GM21576 (cell line): ENCODE measurements at regions not wholly inside any gene's neighbourhood (a gene's known extent, or its start where the extent isn't known, plus 50 kb on each side); places are given as distances from the start of the nearest gene placed in this dataset.

Experiments used
- ATAC-seq: cut with Tn5 transposase; IDR thresholded peaks from one replicate; pipeline ENCODE4 v1.9.1; 2021; ENCODE audit warnings: mild to moderate bottlenecking, moderate library complexity; ENCODE audit not compliant: unreplicated experiment

- no peak for ATAC-seq
Measured at GRCh38 chr2:204225671-204226073, 289.1 kb downstream of the ICOS start.

DNA sequence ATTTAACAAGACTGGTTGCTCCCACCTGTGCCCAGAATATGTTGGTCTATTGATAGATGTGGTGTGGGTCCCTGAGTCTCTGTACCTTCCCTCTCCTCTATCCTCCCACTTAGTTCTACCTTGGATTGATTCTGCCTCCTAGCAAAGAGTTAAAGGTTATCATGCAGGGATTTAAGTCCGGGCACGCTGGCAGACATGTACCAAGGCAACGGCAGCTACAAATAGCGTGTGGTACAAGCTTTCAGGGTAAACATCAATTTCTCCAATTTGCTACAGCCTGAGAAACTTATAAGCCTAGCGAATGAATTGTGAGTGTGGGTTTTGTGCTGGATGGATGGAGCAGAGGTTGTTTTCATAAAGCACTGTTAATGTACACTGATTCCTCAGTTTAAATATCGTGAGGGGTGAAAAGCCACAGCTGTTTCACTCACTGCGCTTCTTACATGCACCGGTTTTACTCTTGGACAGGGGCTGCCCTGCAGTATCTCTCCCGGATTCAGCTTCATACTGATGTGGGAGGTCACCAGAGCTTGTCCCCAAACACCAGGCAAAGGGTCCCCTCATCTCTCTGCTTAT is 289.8 kb downstream of the ICOS start:
- no peak for ATAC-seq

GRCh38 chr2:204228169-204228886 is 291.8 kb downstream of the ICOS start:
- ATAC-seq, result no peak

DNA sequence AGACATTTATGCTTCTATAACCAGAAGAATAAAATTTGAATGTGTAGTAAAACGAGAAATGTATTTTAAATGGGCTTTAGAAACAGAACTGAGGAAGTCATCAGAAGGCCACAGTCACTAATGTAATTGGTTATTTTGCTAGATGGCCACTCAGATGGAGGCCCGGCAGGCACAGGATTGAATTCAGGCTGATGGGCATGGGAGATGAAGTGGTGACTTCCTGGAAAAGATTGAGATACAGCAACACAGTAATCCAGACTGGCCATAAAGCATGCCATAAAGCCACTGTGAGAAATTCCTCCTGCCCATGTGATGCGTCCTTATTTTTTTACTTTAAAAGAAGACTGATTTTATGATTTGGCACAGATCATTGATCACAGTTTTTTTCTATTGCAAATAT is 297.7 kb downstream of the ICOS start:
- ATAC-seq, result no peak

- ATAC-seq, result no peak
Measured at GRCh38 chr2:204234879-204235278, 298.3 kb downstream of the ICOS start.

DNA sequence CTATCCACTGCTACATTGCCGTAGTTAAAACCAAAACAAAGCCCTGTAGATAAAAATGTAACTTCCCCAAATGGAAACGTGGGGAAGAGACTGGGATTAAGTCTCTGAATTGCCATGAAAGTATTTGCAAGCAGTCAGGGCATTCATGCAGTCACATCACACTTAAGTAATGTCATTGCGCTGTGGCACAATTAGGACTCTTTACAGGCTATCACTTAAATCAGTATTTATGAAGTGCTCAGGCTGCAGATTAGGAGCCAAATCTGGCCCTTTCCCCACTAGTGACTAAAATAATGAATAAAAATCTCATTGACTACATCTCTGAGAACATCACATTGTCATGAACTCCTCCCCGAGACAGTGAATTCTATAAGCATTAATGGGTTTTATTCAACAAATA is 300.9 kb downstream of the ICOS start:
- ATAC-seq, result no peak

DNA sequence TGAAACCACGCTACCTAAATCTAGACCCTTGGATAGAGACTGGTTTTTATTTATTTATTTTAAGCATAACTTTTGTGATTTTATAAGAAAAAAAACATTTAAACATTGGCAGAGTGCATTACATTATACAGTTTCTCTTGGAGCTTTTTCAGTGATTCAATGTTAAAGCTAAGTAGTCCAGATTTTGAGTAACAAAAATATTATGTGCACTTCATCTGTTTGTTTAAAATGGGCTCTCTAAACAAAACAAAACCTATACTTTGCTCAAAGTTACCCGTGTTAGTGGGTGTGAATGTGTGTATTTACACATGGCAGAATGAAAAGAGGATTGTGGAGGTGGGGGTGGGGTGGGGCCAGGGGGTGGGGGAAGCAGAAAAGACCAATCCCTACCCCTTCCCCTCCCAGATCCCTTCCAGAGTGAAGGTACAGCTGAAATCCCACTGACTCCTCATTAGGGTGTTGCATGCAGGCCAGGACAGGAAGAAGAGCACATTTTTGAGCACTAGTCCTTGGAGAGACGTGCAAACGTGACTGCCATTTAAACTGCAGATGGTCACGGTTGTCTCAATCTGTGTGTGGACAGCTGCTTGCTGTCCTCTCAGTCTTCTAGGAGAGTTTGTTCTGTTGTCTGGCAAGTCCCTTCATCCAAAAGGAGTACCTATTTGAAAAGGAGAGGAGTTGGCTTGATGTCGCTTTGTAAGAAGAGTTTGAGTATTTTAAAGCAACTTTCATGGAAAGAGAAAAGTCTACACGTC is 303.0 kb downstream of the ICOS start:
- no peak for ATAC-seq

- no peak for ATAC-seq
Measured at GRCh38 chr2:204240961-204241360, 304.3 kb upstream of the PARD3B start.

GRCh38 chr2:204249437-204249836 is 295.8 kb upstream of the PARD3B start:
- ATAC-seq, result no peak

DNA sequence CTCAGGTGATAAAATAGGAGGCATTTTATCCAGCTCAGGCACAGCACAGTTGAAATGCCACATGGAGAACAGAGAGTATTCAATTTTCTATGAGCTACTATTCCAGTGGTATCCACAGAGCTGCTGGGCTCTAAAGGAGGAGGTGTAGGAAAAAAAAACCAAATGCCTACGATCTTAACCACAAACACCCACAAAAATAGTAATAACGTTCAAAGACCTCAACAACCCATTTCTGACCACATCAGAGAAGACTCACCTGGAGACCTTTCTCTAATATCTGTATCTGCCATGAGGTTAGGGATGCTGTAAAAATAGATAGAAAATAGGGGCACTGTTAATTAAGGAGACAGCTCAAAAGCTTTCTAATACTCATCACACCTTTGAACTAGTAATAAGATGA is 294.6 kb upstream of the PARD3B start:
- ATAC-seq, result no peak

DNA sequence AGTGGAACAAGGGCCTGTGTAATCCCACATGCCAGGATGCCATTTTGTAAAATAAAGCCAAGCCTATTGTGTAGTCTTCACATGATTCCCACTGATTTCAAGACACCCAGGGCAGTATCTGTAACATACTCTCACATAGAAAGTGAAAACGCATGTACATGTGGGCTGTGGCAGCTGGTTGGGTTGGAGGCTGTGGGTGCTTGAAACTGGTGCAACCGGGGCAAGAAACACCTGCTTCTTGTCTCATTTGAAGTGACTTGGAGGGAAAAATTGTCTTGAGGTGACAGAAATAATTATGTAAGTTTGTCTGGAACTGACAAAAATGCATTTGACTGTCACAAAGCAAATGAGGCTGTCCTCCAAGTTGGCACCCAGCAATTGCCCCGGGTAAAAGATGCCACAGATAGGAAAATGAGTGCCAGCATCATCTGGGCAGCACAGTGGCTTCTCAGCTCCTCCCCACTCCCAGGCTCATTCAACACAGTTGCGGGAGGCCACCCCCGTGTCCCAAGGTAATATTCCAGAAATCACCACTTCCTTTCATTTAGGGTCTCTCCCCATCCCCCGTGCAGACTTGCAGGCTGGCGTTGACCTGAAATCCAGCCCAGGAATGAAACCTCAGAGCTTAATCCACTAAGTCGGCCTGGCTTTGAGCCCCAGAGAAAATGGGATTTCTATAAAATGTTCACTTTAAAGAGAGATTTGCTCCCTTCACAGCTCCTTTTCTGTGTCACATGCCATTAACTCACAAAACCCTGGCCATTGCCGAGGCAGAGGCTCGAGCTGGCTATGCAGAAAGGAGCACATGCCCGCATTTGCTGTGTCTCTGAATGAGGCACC is 293.9 kb upstream of the PARD3B start:
- ATAC-seq, result no peak

GRCh38 chr2:204251998-204252376 is 293.3 kb upstream of the PARD3B start:
- ATAC-seq, result no peak

DNA sequence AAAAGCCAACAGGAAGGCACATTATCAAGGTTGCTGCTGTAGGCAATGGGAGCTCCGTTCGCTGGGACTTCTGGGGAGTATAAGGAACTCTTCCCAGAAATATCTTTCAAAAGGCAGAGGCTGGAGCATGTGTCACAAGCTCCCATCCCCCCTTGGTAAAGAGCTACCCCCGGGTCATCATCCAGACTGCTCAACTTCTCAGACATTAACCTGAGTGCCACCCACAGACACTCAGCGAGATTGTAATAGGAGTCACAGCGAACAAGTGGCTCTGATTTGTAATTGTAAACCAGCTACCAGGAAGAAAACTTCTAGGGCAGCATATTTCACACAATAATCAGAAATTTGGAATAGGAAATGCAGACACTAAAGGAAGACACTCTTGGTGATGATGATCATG is 290.2 kb upstream of the PARD3B start:
- no peak for ATAC-seq

- no peak for ATAC-seq
Measured at GRCh38 chr2:204255526-204255925, 289.7 kb upstream of the PARD3B start.

DNA sequence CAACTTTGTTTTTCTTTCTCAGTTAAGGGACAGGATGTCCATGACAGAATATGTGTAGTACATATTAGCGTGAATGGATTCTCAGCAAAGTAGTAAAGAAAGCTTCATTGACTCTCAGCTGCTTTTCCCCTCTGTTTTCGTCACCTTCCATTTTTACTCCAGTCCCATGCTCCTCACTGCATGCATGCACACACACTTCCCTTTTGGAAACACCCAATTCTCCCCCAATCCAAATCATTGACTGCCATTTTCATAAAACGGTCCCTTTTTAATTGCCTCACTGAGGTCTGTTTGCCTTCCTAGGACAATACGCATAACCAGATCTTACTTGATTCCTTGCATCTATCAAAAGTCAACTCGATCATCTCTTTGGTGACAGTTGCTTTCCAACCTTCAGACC is 287.5 kb upstream of the PARD3B start:
- ATAC-seq, result no peak

DNA sequence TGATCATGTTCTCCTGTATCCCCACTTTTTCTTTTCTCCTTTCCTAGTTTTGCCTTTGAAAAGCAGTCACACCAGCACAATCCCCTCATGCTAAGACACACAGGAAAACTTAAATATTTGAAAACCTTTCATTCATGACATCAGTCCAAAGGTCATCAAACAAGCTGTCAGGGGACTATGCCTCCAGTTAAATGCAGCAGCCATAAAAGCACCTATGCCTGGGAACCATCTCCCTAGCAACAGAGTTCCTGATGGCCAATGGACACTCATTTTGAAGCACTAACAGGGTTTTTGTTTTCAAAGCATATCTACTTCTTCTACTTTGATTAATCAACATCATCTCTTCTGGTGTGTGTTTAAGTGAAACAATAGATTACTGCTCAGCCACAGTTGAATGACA is 286.4 kb upstream of the PARD3B start:
- ATAC-seq, result no peak

DNA sequence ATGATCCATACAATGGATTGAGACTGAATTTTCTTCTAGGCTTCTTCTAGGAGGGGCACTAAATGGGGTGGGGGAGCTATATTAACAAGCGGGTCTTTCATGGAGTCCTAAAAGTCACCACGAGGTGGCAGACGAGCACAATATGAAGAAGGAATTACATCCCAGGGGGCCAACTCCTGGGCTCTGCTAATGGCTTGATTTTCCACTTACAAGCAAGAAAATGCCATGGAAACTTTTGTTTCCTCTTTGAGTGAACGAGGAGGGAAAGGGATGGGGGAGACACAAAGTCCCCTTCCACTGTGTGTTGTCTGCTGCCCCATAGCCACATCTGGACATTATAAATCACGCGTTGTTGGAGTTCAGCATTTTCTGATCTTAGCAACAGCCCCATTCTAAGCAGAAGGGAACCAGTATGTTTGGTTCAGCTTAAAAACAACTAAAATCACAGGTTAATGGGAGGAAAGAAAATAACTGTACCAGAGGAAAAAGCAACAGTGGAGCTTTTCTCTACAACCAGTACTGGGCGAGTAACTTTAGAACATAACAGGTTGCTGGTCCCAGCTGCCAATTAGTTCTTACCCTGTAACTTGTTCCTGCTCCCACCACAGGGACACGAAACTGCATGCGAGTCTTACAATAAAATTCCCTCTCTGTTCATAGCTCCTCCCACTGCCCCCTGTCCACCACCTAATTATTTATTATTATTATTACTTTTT is 285.0 kb upstream of the PARD3B start:
- peak; percentile 63 for ATAC-seq

- ATAC-seq, result no peak
Measured at GRCh38 chr2:204260901-204261300, 284.4 kb upstream of the PARD3B start.

GRCh38 chr2:204261846-204262245 is 283.4 kb upstream of the PARD3B start:
- no peak for ATAC-seq

DNA sequence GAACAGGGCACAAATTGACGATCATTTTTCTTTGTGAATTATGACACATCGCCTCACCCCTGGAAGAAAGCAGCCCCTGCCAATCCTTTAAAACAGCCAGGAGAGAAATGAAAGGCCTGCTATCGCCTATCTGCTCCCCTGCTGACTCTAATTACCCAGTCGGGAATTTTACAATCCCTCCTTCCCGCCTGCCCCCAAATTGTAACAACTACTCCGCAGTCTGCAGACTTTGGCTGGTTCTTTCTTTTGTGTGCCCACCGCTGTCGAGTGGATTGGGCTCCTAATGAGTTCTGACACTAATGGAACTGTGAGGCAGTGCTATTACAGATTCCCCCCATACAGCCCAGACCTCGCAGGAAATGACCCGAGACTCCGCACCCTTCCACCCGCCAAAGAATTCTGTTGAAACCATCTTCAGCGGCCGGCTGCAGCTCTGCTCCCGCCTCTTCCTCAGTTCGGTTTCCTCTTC is 281.2 kb upstream of the PARD3B start:
- ATAC-seq, result no peak
